Osteocyte (in vitro differentiated cells): ENCODE measurements at regions not wholly inside any gene's neighbourhood (a gene's known extent, or its start where the extent isn't known, plus 50 kb on each side); places are given as distances from the start of the nearest gene placed in this dataset.

Source experiments
- DNase-seq: peaks from one replicate; pipeline ENCODE4 v3.0.0; 2021; ENCODE audit warnings: mixed read lengths; ENCODE audit not compliant: unreplicated experiment; ENCODE audit errors: extremely low spot score
- H3K27ac Mint-ChIP-seq: one replicate; pipeline ENCODE4 v1.8.0; 2021; ENCODE audit warnings: mild to moderate bottlenecking, mixed read lengths; ENCODE audit not compliant: unreplicated experiment
- H3K27me3 Mint-ChIP-seq: one replicate; pipeline ENCODE4 v1.8.0; 2021; ENCODE audit warnings: mixed read lengths; ENCODE audit not compliant: unreplicated experiment
- H3K36me3 Mint-ChIP-seq: one replicate; pipeline ENCODE4 v1.8.0; 2021; ENCODE audit warnings: mixed read lengths; ENCODE audit not compliant: unreplicated experiment
- H3K4me1 Mint-ChIP-seq: one replicate; pipeline ENCODE4 v1.8.0; 2021; ENCODE audit warnings: mixed read lengths; ENCODE audit not compliant: unreplicated experiment
- H3K4me3 Mint-ChIP-seq: one replicate; pipeline ENCODE4 v1.8.0; 2021; ENCODE audit warnings: mild to moderate bottlenecking, moderate library complexity, mixed read lengths; ENCODE audit not compliant: unreplicated experiment
- H3K9me3 Mint-ChIP-seq: one replicate; pipeline ENCODE4 v1.8.0; 2021; ENCODE audit warnings: mixed read lengths; ENCODE audit not compliant: unreplicated experiment
- CTCF ChIP-seq: fragments of 200-600 bp; sonication (generic); IDR thresholded peaks from 2 replicates; pipeline ENCODE4 v1.5.0; 2021; ENCODE audit warnings: antibody characterized with exemption, mild to moderate bottlenecking, moderate library complexity

- no peak for DNase-seq
- H3K27me3 Mint-ChIP-seq, result no peaks in the 10 kb centered on the region
- no peak overlapping the region for H3K27ac Mint-ChIP-seq
- peaks cover 16% of the 10 kb centered on the region for H3K9me3 Mint-ChIP-seq
- no peaks in the 10 kb centered on the region for H3K36me3 Mint-ChIP-seq
- TF ChIP-seq CTCF, result no peak
- H3K4me3 Mint-ChIP-seq, result no peak overlapping the region
- no peaks in the 10 kb centered on the region for H3K4me1 Mint-ChIP-seq
Observed at GRCh38 chr5:8094304-8094703, 225.4 kb downstream of the MTRR start.

- no peak for TF ChIP-seq CTCF
- Mint-ChIP-seq H3K36me3 (no peaks in the 10 kb centered on the region), H3K4me3 (no peak overlapping the region), H3K27ac (no peak overlapping the region), H3K4me1 (no peaks in the 10 kb centered on the region), H3K27me3 (peaks cover 2% of the 10 kb centered on the region), H3K9me3 (peaks cover 4% of the 10 kb centered on the region)
- DNase-seq, result no peak
Observed at GRCh38 chr5:8097146-8097545, 228.2 kb downstream of the MTRR start.

- no peak overlapping the region for H3K27ac Mint-ChIP-seq
- no peaks in the 10 kb centered on the region for H3K36me3 Mint-ChIP-seq
- no peak for DNase-seq
- H3K9me3 Mint-ChIP-seq, result peaks cover 3% of the 10 kb centered on the region
- peaks cover 2% of the 10 kb centered on the region for H3K27me3 Mint-ChIP-seq
- no peak for TF ChIP-seq CTCF
- H3K4me3 Mint-ChIP-seq, result no peak overlapping the region
- H3K4me1 Mint-ChIP-seq, result no peaks in the 10 kb centered on the region
Observed at GRCh38 chr5:8098081-8098480, 229.1 kb downstream of the MTRR start.

GRCh38 chr5:8102714-8103113 lies 233.8 kb downstream of the MTRR start:
- no peak for TF ChIP-seq CTCF
- Mint-ChIP-seq H3K27ac (no peak overlapping the region), H3K9me3 (no peaks in the 10 kb centered on the region), H3K27me3 (peaks cover 2% of the 10 kb centered on the region), H3K36me3 (no peaks in the 10 kb centered on the region), H3K4me1 (no peaks in the 10 kb centered on the region), H3K4me3 (no peak overlapping the region)
- DNase-seq, result no peak

- Mint-ChIP-seq H3K4me1 (no peaks in the 10 kb centered on the region), H3K4me3 (no peak overlapping the region), H3K27me3 (peaks cover 2% of the 10 kb centered on the region), H3K36me3 (no peaks in the 10 kb centered on the region), H3K9me3 (no peaks in the 10 kb centered on the region), H3K27ac (no peak overlapping the region)
- no peak for DNase-seq
- no peak for TF ChIP-seq CTCF
Observed at GRCh38 chr5:8114597-8115266, 245.8 kb downstream of the MTRR start.
